Breast epithelium (tissue), 4 donors: ENCODE measurements at regions not wholly inside any gene's neighbourhood (a gene's known extent, or its start where the extent isn't known, plus 50 kb on each side); places are given as distances from the start of the nearest gene placed in this dataset.

Experiments
- DNase-seq, 2 donors: peaks; one replicate each; pipeline ENCODE4 v3.0.0-alpha.2; 2019; ENCODE audit warnings: low spot score in 2 of 2
- H3K27ac ChIP-seq, 2 donors: fragments of 200-600 bp; sonication (generic) in 1 of 2; one replicate each; pipeline ENCODE4 v1.5.1; 2016 to 2019; ENCODE audit warnings: mild to moderate bottlenecking in 1 of 2
- H3K27me3 ChIP-seq, 2 donors: fragments of 200-600 bp; sonication (generic) in 1 of 2; one replicate each; pipeline versions ENCODE4 v1.5.1 to v1.6.0; 2017 to 2019; ENCODE audit warnings: control low read depth in 1 of 2, mild to moderate bottlenecking in 1 of 2
- H3K36me3 ChIP-seq: fragments of 200-600 bp; one replicate; pipeline ENCODE4 v1.5.1; 2019
- H3K4me1 ChIP-seq, 2 donors: fragments of 200-600 bp; sonication (generic); one replicate each; pipeline ENCODE4 v1.5.1; 2016 to 2019; ENCODE audit warnings: control low read depth in 1 of 2
- H3K4me3 ChIP-seq, 3 donors: fragments of 200-600 bp; sonication (generic); 1 replicate in 2 of 3; 2 replicates in 1 of 3; pipeline ENCODE4 v1.5.1; 2016 to 2019; ENCODE audit warnings: mild to moderate bottlenecking in 3 of 3, moderate library complexity in 2 of 3
- H3K9me3 ChIP-seq, 2 donors: fragments of 200-600 bp; sonication (generic) in 1 of 2; one replicate each; pipeline ENCODE4 v1.5.1; 2016 to 2019; ENCODE audit warnings: control low read depth in 1 of 2
- POLR2A ChIP-seq: fragments of 450-650 bp; IDR thresholded peaks from one replicate; pipeline ENCODE4 v1.6.1; 2016; ENCODE audit warnings: antibody characterized with exemption, mild to moderate bottlenecking, moderate library complexity
- POLR2AphosphoS5 ChIP-seq, 3 donors: sonication (generic); formaldehyde crosslinking; IDR thresholded peaks; one replicate each; pipeline ENCODE4 v1.6.1; 2017; ENCODE audit warnings: antibody characterized with exemption in 3 of 3
- intact Hi-C: fragments of 100-400 bp; cut with DNase I; formaldehyde crosslinking; loops from one replicate; pipeline ENCODE4 v1.15.1; 2023; ENCODE audit warnings: low total_unique reads
- TF ChIP-seq, protein P1 (sequence below), 3 donors: fragments of 450-650 bp; IDR thresholded peaks; one replicate each; pipeline ENCODE4 v1.5.1; 2016 to 2017; ENCODE audit warnings: antibody characterized with exemption in 3 of 3, mild to moderate bottlenecking in 3 of 3, moderate library complexity in 3 of 3

DNA sequence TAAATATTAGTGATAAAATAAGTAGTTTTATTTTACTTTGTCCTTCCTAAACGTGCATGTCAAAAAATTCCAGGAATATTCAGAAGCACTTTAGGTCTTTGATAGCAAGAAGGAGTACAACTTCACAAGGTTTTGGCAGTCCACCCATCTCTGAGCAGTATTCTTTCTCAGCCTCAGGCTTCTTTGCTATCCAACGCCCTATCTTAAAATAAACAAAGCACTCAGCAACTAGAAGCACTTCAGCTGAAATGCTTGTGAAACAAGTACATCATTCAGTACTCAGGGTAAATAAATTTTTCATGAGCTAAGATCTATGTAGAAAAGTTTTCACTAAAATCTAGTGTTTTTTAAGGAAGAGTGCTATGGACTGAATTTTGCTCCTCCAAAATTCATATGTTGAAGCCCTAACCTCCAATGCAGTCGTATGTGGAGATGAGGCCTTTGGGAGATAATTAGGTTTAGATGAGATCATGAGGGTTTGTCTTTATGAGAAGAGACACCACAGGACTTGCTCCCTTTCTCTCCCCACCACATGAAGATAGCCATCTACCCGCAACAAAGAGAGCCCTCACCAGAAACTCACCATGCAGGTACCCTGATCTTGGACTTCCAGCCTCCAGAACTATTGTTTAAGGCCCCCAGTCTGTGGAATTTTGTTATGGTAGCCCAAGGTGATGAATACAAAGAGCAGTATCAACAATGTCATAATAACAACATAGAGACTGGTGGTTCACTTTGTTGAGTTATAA is 539.1 kb downstream of the TFAP2A start:
- TF ChIP-seq POLR2A (no peak), POLR2AphosphoS5 (IDR thresholded peaks at IDR 0.05) (no peak)
- TF ChIP-seq, protein P1, sequence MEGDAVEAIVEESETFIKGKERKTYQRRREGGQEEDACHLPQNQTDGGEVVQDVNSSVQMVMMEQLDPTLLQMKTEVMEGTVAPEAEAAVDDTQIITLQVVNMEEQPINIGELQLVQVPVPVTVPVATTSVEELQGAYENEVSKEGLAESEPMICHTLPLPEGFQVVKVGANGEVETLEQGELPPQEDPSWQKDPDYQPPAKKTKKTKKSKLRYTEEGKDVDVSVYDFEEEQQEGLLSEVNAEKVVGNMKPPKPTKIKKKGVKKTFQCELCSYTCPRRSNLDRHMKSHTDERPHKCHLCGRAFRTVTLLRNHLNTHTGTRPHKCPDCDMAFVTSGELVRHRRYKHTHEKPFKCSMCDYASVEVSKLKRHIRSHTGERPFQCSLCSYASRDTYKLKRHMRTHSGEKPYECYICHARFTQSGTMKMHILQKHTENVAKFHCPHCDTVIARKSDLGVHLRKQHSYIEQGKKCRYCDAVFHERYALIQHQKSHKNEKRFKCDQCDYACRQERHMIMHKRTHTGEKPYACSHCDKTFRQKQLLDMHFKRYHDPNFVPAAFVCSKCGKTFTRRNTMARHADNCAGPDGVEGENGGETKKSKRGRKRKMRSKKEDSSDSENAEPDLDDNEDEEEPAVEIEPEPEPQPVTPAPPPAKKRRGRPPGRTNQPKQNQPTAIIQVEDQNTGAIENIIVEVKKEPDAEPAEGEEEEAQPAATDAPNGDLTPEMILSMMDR (IDR thresholded peaks at IDR 0.05): no peak
- Histone ChIP-seq H3K4me1 (no peaks in the 10 kb centered on the region), H3K4me3 (no peak overlapping the region), H3K9me3 (peaks cover 0 to 3% of the 10 kb centered on the region in 2 donors), H3K27ac (no peak overlapping the region), H3K27me3 (no peaks in the 10 kb centered on the region), H3K36me3 (no peaks in the 10 kb centered on the region)
- no peak for DNase-seq
- intact Hi-C loops: no loop called here

DNA sequence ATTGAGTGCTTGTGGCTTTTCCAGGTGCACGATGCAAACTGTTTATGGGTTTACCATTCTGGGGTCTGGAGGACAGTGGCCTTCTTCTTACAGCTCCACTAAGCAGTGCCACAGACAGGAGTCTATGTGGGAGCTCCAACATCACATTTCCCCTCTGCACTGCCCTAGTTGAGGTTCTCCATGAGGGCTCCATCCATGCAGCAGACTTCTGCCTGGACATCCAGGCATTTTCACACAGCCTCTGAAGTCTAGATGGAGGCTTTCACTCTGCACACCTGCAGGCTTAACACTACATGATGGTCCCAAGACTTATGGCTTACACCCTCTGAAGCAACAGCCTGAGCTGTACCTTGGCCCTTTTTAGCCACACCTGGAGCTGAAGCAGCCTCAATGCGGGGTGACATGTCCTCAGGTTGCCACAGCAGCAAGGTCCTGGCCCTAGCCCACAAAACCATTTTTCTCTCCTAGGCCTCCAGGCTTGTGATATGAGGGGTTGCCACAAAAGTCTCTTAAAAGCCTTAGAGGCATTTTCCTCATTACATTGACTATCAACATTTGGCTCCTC is 552.2 kb downstream of the TFAP2A start:
- TF ChIP-seq, protein P1 (IDR thresholded peaks at IDR 0.05): no peak
- TF ChIP-seq POLR2AphosphoS5 (IDR thresholded peaks at IDR 0.05): no peak
- TF ChIP-seq POLR2A: no peak
- intact Hi-C loops: no loop called here
- H3K4me1 ChIP-seq: no peaks in the 10 kb centered on the region
- peaks cover 7 to 20% of the 10 kb centered on the region in 2 donors for H3K9me3 ChIP-seq
- no peaks in the 10 kb centered on the region for H3K36me3 ChIP-seq
- no peak overlapping the region for H3K27ac ChIP-seq
- H3K27me3 ChIP-seq: no peaks in the 10 kb centered on the region
- no peak for DNase-seq
- no peak overlapping the region for H3K4me3 ChIP-seq

DNA sequence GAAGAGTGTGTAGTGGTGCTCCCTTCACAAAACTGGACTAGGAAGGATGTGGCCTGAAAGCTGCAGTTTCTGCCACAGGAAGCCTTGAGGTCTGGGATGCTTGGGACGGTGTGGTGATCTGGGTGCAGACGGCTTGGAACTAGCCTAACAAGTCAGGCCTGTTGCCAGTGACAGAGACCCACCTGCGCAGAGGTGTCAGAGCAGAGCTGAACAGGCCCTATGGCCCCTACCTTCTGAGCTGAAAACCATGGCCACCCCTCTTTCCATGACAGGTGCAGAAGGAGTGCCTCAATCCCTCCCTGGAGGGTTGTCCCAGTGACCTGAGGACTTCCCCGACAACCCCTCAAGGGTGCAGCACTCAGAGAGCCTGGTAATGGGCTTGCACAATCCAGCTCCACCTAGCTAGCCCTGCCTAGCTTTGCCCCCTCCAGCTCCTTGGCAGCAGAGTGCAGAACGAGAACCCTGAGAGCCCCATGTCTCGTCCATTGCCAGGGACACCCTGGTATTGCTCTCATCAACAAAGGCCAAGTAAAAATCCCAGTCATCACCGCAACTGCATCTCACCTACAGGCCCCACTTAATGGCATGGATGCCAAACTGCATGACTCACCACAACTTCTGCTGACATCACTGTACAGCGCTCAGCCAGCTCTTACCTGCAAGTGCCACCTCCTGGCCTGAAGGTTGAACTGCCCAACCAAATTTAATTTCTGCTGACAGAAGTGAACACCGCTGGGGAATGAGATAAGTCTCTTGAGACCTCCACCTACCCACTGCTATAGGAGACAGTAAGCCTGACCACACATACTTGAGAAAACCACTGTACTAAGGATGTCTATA is 563.1 kb downstream of the TFAP2A start:
- Histone ChIP-seq H3K27me3 (no peaks in the 10 kb centered on the region), H3K9me3 (peaks cover 16 to 44% of the 10 kb centered on the region in 2 donors), H3K4me3 (no peak overlapping the region), H3K27ac (no peak overlapping the region), H3K36me3 (no peaks in the 10 kb centered on the region), H3K4me1 (no peaks in the 10 kb centered on the region)
- intact Hi-C loops: no loop called here
- DNase-seq: no peak
- TF ChIP-seq, protein P1 (IDR thresholded peaks at IDR 0.05): no peak
- TF ChIP-seq POLR2AphosphoS5 (IDR thresholded peaks at IDR 0.05) (no peak), POLR2A (no peak)

DNA sequence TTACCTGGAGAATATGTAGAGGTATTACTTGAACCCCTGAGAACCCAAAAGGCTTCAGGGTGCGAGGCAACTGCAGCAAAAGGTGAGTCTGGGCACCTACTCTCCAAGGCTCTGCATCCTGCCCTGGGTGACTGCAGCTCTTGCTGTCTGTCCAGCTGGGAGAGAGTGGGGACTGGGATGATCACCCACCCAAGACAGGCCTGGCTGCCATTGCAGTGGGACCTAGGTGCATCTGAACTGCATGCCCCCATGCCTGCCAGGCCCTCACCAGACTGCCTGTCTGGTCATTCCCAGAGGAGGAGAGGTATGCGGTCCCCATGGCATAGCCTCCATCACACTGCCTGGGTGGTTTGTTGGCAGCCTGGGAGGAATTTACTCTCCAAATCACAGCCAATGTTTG is 563.9 kb downstream of the TFAP2A start:
- DNase-seq: no peak
- Histone ChIP-seq H3K4me3 (no peak overlapping the region), H3K27ac (no peak overlapping the region), H3K27me3 (no peaks in the 10 kb centered on the region), H3K4me1 (no peaks in the 10 kb centered on the region), H3K9me3 (peaks cover 20 to 51% of the 10 kb centered on the region in 2 donors), H3K36me3 (no peaks in the 10 kb centered on the region)
- TF ChIP-seq, protein P1 (IDR thresholded peaks at IDR 0.05): no peak
- TF ChIP-seq POLR2AphosphoS5 (IDR thresholded peaks at IDR 0.05) (no peak), POLR2A (no peak)
- intact Hi-C loops: no loop called here

DNA sequence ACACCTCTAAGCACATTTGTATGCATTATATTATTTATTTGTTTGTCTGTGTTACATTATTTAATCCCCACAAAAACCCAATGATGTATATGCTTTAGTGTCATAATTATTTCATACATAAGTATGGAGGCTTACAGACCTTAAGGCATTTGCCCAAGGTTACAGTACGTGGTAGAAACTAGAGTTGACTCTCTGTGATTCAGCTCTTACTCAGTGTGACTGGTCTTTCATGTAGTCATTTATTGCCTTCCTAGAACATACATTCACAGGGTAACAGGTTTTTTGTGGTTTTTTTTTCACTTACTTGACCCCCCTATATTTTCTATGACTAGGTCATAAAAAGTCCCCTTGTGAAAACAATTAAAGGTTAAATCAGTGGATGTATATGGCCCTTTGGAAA is 566.8 kb downstream of the TFAP2A start:
- H3K36me3 ChIP-seq: no peaks in the 10 kb centered on the region
- TF ChIP-seq POLR2AphosphoS5 (IDR thresholded peaks at IDR 0.05): no peak
- no peak for TF ChIP-seq POLR2A
- TF ChIP-seq, protein P1 (IDR thresholded peaks at IDR 0.05): no peak
- H3K4me3 ChIP-seq: no peak overlapping the region
- intact Hi-C loops: no loop called here
- H3K27ac ChIP-seq: no peak overlapping the region
- peaks cover 20 to 37% of the 10 kb centered on the region in 2 donors for H3K9me3 ChIP-seq
- no peak for DNase-seq
- no peaks in the 10 kb centered on the region for H3K27me3 ChIP-seq
- no peaks in the 10 kb centered on the region for H3K4me1 ChIP-seq
